ENCODE measurements at regions not wholly inside any gene's neighbourhood (a gene's known extent, or its start where the extent isn't known, plus 50 kb on each side); places are given as distances from the start of the nearest gene placed in this dataset.

GRCh38 chr1:177708406-177708805 lies 261.5 kb downstream of the SEC16B start:
- no peak for TF ChIP-seq CTCF (IDR thresholded peaks at IDR 0.05)
- no peak for TF ChIP-seq POLR2AphosphoS5 (IDR thresholded peaks at IDR 0.05)
- no peak for TF ChIP-seq EP300 (IDR thresholded peaks at IDR 0.05)
- TF ChIP-seq POLR2A (IDR thresholded peaks at IDR 0.05) = no peak
